SKM-1 (cell line): ENCODE measurements at regions not wholly inside any gene's neighbourhood (a gene's known extent, or its start where the extent isn't known, plus 50 kb on each side); places are given as distances from the start of the nearest gene placed in this dataset.

ENCODE experiments used
- DNase-seq: peaks from one replicate; lab custom pipeline; 2025; ENCODE audit not compliant: unreplicated experiment; lab: John Stamatoyannopoulos, UW

DNA sequence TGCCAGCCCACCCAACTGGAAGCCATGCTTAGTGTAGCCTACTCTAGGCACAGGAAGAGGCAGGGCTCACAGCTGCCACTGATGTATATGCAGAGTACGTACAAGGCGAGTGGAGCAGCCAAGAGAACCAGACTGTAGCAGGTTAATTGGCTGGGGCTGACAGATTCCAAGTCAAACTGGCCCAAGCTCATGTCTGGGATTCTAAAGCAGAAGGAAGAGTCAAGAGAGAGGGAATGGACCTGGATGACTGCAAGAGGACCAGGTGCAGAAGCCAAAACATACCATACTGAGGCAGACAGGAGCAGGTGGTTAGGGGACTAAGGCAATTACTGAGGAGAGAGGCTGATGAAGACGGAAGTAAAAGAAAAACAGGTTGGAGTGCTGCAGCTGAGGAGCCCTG is 51.3 kb upstream of the LRRN2 start:
- no peak for DNase-seq

DNA sequence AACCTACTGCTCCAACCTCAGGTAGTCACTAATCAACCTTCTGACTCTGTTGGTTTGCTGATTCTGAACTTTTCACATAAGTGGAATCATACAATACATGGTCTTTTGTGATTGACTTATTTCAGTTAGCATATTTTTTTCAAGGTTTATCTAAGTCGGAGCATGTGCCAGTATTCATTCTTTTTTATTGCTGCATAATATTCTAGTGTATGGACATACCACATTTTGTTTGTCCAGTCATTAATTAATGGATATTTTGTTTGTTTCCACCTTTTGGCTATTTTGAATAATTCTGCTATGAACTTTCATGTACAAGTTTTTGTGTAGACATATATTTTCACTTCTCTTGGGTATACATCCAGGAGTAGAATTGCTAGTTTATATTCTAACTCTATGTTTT is 53.0 kb upstream of the LRRN2 start:
- DNase-seq, result no peak

DNA sequence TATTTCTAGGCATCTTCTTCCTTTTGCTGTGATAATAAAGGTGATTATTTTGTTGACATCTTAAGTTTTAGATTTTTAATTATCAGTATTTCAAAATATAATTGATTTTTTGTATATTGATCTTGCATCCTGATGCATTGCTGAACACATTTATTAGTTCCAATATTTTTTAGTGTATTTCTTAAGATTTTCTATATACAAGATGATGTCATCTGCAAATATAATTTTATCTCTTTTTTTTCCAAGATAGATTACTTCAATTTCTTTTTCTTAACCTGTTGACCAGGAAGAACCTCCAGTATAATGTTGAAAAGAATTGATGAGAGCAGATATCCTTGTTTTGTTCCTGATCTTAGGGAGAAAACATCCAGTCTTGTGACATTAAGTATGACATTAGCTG is 54.8 kb upstream of the LRRN2 start:
- DNase-seq, result no peak

DNA sequence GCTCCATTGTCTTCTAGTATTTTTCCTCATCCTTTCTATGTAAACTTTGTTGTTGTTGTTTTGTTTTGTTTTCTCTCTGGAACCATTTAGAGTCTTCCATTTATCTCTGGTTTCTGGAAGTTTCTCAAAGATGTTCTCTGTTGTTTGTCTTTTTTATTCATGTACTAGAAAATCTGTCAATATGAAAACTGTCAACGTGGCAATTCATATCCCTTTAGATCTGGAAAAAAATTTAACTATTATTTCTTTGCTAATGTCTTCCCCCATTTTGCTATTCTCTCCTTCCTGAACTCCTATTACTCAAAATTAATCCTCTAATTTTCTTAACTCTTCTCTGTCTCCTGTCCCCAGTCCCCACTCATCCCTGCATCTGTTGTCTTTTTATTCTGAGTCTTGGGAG is 55.9 kb upstream of the LRRN2 start:
- DNase-seq, result no peak

DNA sequence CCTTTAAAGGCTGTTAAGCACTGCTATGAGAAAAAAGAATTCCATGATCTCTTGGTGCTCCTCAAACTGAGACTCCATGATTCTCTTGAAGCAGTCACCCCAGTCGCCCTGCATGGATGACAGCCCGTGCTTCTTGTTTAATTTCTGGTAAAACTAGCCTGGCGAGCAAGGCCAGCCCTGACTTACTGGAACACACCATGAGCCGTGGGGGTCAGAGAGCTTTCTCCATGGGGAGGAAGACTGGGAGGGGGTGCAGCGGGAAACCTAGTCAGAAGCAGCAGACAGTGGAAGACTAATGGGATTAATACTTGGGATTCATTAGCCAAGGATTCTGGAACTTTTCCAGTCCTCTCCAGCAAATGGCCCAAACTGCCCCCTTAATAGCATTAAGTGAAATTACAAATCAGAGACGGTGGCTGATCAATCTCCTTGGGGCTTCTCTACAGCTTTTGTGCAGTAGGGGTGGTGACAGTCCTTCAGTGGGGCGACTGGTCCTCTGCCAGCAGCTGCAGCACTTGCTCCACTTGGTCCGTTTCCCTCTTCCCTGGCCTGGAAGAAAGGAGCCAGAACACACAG is 57.2 kb upstream of the LRRN2 start:
- no peak for DNase-seq

DNA sequence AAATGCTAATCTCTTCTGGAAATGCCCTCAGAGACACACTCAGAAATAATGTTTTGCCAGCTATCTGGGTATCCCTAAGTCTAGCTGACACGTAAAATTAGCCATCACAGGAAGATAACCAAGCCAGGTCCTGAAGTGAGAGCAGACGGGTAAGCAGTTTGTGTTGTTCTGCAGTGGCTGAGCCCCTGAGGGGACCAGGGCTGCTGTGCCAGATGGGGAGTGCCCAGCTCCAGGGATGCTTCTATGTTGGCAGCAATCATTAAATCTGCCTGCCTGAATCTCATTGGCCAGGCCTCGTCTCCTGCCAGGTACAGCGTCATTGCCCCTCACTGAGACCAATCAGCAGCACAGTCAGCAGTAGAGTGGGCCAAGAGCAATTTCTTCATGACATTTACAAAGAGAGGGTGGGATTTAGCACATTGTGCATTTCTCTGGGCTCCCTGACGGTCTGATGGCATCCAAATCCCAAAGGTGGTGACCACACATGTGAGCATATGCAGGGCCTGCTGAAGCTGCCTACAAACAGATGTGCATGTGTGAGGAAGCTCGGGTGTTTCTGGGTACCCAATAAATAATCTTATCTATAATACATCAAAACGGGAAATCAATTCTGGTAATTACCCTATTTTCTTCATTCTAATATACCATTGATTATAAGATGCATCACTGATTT is 58.7 kb upstream of the LRRN2 start:
- DNase-seq, result no peak

DNA sequence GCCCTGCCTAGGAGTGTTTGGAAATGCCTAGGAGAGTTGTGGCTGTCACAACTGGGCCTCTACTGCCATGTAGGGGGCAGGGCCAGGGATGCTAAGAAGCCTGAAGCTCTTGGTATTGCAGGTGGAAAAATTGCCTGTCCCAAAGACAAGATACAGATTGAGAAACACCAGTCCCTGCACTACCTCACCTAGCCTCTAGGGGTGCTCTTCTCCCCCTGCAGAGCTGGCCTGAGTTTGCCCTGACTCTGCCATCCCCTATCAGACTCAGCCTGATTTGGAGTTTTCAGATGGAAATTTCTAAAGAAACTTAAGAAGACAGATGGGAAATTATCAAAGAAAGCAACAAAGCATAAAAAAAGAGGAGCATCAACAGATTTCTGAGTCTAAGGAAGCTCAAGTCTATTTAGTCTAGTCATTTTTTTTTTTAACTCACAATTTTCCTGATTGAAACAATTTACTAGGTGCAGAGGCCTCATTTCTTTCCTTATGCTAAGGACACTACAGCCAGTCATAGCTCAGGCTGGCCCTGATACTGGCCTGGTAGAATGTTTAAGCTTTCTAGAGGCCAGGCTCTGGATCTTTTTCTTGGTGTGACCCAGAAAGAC is 61.4 kb upstream of the LRRN2 start:
- DNase-seq, result peak; percentile 45

DNA sequence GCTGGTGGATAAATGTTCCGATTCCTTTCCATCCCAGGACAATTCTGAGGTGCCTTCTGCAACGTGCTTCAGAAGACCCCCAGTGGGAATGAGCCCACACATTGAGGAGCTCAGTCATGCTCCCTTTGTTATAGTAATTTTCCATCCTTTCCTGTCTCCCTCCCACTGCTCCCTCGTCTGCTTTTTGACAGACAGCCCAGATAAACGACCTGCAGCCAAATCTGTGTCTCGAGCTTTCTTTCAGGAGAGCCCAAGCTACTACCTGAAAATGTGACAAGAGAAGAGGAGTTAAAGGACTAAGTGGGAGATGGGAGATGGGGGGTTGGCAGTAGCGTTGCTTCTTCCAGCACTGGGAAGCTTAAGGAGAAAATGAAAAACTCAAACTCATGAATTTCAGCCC is 65.9 kb upstream of the LRRN2 start:
- DNase-seq, result no peak

DNA sequence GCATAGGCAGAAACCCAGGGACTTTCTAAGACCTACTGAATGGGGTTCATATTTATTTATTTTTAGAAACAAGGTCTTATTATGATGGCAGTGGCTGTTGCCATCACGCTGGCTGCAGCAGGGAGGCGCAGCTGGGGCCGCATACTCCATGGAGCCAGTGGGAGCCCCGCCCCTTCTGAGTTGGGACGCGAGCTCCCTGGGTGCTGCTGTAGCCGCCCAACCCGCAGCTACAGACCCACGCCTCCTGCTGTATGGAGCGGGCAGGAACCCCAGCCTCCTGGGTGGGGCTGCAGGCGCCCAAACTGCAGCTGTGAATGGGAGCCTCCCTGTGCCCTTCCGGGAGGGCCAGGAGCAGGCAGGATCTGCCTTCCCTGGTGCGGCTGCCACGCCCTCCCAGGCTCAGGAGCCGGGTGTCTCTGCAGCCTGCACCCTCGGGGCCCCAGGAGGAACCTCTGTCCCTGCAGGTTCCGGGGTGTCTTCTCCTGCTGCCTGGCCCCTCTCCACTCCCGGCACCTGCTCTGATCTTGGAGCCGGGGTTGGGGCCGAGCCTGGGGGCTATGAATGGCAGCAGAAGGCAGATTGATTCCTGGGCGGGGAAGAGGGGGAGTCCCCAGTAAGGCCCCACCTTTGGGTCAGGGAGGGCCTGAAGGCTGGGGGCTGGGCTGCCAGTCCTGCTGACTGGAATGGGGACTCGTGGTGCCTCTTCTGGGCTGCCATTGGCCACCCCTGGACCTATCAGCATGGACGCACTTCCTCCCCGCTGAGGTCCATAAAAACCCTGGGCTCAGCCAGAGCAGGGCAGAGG is 66.5 kb upstream of the LRRN2 start:
- DNase-seq, result no peak

DNA sequence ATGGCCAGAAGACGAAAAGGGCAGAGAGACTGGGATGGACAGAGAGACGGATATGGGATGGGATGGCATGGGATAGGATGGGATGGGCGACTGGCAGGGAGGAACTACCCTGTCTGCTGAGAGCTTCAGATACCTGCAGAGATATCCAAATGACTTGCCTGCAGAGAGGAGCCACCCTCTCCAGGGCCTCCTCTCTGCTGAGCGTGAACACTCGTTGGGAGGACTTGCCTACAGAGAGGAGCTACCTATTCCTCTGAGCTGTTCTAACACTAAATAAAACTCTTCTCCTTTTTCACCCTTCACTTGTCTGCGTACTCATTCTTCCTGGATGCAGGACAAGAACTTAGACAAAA is 67.1 kb upstream of the LRRN2 start:
- DNase-seq, result no peak

DNA sequence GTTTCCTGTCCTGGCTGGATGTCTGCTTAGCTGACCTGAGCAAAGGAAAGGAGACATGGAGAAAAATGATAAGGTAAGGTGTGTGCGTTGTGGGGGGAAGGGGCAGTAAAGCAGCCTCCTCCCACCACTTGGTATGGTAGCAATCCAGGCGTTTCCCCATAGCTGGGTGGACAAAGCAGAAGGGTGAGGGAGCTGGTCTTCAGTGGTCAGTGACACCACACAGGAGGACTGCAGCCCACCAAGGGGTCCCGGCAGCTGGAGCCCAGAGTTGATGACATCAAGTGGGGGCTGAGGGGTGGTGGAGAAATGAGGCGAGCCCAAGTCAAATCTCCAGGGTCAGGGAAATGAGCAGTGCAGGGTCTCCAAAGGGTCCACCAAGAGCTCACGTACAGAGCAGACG is 69.3 kb upstream of the LRRN2 start:
- no peak for DNase-seq

DNA sequence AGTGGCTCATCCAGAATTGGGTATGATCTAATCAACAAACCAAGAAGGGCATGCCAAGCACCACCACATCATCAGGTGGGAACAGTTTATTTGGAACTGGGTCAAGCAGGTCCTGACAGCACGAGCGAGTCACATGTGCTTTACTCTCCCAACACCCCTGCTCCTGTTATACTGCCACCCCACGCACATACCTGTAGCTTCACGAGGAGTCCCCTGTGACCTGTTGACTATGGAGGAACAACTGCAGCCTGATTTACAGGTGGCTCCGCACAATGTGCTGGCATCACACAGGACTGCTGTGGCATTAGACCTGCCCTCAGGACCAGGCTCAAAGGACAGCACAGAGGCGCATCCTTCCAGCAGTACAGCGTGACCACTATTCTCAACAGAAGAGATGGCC is 70.8 kb upstream of the LRRN2 start:
- DNase-seq, result no peak

DNA sequence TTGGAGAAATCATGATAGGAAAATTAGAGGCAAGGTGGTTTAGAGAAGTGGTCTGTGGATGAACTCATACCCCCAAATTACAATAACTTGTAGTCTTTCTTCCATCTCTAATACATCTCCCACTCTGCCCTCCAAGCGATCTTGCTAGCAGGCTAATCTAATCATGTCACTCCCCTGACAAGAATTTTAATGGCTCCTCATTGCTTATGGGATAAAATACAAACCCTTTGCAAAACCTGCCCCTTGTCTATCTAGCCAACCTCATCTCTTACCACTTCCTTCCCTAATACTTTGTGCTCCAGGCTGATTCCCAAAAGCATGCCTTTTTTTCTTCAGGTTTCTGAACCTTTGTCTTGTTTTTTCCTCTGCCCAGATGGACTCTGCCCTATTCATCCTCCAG is 71.3 kb upstream of the LRRN2 start:
- DNase-seq, result no peak

DNA sequence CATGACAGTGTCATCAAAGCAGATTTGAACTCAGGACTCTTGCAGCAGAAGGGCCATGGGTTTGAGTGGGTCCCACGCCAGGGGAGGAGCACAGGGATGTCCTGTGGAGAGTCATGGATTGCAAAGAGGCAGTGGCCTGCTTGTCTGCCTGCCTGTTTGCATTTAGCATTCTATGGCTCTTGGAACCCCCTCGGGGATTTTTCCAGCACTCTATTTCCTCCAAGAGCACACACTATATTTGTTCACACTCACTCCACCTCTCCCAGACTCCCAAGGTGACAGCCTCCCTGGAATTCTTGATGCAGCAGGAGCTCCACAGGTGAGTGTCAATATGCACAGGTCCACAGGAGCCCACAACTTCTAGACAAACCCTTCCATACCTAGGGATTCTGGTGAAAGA is 73.1 kb upstream of the LRRN2 start:
- no peak for DNase-seq

DNA sequence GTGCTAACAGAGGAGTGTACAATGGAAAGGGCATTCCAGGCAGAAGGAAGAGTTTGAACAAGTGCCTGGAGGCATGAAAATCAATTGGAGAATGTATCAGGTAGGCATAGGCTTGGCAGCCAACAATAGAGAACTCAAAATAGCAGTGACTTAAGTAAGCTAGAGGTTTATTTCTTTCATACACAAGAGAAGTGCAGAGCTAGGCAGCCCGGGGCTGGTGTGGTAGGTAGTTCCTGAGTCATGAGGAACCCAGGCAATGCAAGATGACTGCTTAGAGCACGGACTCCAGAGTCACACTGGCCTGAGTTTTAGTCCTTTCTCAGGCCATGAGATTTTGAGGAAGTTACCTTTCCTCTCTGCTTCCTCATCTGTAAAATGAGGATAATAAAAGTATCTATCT is 74.8 kb upstream of the LRRN2 start:
- DNase-seq, result no peak

DNA sequence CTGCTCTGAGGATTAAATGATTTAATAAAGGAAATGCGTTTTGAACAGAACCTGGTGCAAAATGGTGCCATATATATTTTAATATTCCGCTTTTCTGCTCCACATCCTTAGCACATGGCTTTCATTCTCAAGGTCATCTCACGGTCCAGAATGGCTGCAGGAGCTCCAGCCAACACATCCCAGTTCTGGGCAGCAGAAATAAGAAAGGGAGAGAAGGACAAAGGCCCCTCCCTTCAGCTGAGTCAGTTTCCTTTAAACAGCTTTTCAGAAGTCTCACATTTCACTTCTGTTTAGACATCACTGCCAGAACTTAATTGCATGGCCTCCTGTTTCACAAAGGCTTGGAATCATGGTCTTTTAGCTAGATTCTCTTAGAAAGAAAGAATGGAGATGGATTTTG is 75.2 kb upstream of the LRRN2 start:
- no peak for DNase-seq

DNA sequence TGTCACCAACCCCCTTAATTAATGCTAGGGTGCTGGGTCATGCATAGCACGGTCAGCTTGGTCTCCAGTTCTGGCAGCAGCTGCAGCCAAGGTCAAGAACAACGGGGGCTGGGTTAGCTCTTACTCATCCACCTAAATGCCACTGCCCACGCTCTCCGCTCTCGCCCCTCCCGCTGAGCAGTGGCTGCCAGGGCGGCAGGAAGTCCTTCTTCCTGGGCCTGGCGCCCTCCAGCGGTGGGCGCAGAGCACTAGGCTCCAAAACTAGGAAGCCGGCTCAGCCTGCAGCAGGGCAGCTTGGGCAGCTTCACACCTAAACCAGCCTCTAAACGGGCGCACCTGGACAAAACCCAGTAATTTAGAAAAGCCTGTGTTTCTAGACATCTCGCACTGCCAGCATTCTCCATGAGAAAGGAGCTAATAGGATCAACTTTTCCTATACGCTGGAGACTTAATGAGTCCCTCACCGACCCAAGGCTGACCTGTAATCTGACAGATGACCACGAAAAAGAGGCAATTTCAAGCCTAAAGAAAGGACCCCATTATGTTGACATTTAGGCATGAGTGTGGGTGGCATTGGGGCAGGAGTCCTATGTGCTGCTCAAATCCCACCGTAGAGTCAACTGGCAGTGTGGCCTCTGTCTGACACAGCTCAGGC is 78.4 kb upstream of the LRRN2 start:
- peak; percentile 29 for DNase-seq

DNA sequence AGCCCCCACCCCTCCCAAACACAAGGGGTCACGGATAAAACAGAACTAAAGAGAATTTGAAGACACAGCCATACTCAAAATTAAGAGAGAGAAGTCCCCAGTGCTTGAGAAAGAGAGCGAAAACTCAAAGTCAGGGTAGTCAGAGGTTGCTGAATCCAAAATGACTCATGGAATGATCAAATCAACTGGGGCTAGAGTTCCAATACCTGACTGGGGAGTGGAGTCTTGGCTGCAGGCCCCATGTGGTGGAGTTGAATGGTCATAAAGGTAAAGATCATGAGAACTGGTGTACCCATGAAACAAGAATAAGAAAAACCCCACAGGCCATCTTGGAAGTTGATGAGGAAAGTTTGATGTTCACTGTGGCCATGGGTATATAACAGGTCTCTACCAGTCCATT is 84.5 kb upstream of the LRRN2 start:
- DNase-seq, result no peak

DNA sequence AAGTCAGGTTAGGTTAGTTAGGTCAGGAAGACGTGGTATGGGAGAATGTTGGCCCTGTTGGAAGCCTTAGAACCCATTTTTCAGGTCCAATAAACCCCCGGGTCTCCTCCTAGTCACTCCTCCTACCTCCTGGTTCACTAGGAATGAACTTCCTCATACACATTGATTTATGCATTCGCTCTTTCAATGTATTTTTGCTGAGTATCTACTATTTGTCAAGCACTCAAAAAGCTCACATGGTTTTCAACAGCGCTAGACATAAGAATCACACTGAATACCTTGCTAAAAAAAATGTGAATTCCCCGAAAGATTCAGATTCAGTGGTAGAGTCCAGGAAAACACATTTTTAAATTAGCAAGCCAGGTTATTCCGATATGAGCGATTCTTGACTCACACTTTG is 85.8 kb upstream of the LRRN2 start:
- no peak for DNase-seq

DNA sequence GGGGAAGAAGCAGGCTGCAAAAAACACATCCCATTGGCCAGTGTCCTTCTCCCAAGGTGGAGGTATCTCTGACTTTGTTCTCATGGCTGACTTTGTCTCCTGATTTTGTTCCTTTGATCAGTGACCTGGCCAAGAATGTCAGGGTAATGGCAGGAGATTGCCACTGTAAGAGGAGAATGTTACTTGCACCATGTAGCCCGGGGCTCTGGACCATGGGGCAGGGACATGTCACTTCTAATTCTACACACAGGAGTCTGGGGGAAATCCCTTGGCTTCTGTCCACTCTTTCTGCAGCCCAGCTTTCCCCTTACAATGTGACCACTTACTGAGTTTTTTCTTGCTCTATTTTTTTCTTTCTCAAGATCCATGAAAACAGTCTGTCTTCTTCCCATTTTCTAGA is 87.7 kb upstream of the LRRN2 start:
- no peak for DNase-seq

DNA sequence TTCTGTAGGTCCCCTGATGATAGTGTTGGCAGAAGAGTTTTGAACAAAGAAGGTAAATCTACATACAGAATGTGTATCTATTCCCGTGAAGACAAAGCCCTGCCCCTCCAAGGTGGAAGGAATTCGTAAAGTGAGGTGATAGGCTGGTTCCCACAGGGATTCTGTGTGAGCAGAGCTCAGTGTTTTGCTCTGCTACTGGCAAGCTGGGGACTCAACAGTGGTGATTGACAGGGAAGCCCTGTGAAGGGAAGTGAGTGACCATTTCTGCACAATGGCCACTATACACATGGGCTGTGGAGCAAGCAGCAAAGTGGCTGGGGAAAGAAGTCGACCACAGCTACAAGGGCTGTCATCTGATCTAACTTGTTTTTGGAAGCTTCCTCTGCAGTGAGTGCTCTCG is 90.0 kb upstream of the LRRN2 start:
- DNase-seq, result no peak

DNA sequence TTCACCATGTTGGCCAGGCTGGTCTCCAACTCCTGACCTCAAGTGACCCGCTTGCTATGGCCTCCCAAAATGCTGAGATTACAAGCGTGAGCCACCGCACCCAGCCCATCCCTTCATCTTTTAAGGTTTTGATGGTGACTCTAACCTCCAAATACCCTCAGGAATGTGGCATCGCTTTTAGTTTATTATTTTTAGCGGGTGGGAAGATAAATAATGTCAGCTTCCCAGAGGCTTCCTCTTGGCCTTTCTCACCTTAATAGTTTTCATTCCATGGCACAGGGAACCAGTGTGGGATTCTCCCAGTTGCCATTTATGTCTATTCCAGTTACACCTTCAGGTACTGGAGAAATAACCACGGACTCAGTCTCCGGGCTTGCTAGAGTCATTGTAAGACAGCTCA is 92.1 kb upstream of the LRRN2 start:
- no peak for DNase-seq
